ENCODE measurements at regions not wholly inside any gene's neighbourhood (a gene's known extent, or its start where the extent isn't known, plus 50 kb on each side); places are given as distances from the start of the nearest gene placed in this dataset.
"Not testable (repeated sequence)": the region's sequence is repeated elsewhere in the genome, so short reads cannot be mapped to it uniquely, and the experiment has no call there.

DNA sequence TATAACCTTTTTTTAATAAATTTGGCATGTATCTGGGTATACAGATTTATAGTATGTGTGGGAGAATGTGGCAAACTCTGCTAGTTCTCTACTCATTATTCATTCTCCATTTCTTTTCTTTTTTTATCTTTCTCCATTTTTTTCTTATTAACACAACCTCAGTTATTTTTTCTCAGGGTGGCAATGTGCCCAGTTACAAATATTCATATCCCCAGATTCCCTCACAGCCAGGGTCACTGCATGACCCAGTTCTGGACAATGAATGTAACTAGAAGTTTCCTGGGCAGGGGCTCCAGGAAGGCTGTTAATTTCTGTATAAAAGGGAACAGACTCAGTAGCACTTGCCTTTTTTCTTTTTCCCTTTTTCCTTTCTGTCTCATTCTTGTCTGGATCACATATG is 95.6 kb downstream of the VCPKMT start:
- DNase-seq, result no peak

DNA sequence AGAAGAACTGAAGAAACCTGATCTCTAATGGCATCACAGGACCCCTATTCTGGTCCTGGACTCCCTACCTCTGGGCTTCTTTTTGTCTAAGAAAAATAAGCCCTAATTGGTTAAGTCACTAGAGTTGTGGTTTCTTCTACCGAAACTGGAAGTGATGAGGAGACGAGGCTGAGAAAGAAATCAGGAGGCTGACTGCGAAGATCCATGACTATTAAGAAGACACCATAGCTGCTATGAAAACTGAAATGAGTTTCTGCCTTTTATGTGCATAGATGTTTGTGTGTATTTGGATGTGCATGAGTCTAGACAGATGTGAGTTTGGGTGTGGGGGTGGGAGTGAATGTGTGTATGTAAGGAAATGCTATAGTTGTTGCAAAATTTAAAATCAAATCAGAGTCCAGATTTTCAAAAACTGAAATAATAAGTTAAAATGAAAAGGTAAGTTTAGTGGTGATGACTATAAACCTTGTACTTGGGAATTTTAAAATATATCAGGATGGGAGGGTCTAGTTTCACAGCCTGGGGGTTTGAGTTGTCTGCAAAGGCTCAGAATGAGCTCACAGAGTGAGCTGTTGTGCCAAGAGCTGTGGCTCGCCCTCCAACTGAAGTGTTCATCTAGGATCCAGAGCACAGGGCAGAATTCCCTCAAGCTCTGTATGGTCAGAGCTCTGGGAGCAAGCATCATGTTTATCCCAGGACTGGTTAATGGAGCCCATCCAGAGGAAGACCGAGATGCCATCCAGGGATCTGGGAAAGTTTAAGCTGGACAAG is 94.9 kb downstream of the VCPKMT start:
- no peak for DNase-seq

DNA sequence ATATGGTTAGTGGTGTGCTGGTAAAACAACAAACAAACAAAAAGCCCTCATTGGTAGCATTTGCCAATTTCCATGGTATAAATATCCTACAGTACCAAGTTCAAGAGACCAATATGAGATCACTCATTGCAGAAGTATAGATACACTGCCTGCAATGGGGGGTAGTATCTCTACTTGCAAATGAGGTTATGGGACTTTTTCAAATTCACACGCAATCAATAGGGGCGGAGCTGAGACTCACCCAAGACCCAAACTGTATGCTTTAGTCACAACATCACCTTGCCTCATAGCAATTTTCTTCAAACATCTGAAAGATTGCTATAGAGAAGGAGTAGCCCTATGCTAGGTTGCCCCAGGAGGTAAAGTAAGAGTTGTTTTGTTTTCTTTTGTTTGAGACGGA is 93.7 kb downstream of the VCPKMT start:
- no peak for DNase-seq

DNA sequence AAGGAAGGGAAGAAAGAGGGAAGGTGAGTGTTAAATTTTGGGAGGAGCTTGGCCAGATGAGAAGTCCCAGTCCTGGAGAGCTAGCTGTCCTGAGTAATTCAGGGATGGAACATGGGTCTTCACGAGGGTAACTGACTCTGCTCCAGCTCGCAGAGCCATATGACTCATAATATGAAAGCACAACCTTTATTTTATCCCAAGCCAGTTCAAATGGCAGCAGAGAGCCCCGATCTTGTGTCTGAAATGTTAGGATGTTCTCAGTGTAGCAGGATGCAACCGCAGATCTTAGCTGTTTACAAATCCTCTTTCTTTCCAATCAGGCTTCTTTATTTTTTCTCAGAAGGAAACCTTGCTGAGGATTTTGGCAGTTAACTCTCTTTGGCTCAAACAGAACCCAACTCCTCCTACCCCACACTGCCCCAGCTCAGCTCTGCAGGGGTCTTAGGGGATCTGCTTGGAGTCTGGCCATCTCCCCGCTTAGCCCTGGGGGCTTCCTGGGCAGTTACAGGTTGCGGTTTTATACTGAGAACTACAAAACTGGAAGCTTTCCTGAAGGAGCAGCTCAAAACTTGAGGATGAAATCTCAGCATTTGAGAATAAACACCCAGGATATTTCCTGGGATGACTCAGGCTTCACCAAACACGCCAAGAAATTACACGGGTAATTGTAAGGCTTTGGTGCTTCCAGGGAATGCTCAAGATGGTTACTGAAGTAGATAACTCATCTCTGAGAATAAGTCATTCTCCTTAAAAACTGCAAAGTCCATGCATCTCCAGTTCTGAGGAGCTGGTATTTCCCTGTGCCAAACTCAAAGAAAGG is 92.5 kb downstream of the VCPKMT start:
- DNase-seq, result no peak

DNA sequence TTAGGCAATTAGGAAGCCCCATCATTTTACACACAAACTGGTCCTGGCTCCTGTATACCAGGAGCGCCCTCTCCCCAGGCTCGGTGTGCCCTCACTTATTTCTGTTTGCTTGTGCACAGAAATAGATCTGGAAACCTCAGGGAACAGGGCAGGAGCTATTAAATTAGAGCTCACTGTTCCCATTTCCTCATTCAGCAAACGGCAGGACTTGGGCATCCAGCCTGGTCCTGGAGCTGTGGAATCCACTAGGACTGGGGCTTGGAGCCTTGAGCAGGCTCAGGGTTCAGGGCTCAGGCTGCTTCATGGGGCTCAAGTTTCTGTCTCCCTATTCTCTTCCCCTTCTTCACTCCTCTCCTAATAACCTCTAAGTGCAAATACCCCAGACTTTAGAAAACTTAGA is 91.3 kb downstream of the VCPKMT start:
- DNase-seq, result no peak

DNA sequence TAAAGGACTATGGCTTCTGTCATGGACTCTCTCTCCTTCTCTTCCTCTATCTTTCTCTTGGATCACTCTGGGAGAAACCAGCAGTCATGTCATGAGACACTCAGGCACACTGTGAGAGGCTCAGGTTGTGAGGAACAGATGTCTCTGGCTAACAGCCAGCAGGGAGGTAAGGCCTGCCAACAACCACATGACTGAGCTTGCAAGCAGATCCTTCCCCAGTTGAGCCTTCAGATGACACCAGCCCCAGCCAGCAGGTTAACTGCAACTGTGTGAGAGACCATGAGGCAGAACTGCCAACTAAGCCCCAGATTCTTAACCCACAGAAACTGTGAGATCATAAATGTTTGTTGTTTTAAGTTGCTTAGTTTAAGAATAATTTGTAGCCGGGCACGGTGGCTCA is 90.6 kb downstream of the VCPKMT start:
- DNase-seq, result no peak

DNA sequence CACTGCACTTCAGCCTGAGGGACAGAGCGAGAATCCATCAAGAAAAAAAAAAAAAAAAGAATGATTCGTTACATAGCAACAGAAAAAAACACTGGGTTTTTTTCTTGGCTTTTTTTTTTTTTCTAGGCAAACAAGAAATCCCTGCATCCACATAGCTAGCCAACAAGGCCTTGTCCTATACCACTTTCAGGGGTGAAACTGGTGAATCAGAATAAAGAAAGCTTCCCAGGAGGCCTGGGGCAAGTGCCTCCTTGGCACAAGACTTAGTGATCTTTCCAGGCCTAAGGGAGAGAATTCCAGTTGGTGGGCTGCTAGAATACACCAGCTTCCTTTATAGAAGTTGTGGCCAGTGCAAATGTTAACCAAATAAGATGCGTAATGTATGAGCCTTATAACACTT is 90.0 kb downstream of the VCPKMT start:
- DNase-seq, result no peak

DNA sequence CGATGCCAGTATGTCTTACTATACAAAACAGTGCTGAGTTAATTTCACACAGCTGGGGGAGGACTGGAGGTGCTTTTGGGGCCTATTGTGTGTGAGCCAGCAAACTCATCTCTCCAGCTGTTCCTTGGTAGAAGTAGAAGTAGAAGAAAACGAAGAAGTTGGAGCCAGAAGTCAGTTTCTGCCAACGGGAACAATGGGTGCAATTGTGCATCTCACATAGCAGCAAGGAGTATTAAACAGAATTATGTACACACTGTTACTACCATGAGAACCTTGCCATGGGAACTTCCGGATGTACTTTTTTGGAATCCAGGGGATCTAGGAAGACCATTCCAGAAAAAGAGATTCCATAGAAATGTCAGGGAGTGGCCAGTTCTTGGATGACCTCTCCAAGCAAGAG is 88.6 kb downstream of the VCPKMT start:
- no peak for DNase-seq

DNA sequence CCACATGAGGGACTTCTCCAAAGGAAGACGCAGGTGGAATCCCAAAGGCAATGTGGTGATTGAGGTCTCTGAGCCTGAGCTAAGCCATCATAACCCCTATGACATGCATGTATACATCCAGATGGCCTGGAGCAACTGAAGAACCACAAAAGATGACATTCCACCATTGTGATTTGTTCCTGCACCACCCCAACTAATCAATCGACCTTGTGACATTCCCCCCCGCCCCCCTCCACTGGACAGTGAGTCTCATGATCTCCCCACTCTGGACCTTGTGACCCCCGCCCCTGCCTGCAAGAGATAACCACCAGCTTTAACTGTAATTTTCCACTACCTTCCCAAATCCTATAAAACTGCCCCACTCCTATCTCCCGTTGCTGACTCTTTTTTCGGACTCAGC is 87.9 kb downstream of the VCPKMT start:
- DNase-seq, result no peak

DNA sequence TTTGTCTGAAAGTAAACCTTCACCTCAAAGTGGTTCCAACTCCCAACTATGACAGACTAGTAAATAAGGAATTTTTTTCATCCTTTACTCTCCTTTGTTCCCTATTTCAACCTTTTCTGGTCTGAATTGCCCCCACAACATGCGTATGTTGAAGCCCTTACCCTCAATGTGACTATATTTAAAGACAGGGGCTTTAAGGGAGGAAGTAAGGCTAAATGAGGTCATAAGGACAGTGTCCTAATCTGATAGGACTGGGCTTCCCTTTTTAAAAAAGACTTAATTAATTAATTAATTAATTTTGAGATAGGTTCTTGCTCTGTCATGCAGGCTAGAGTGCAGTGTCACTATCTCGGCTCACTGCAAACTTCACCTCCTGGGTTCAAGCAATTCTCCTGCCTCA is 86.3 kb downstream of the VCPKMT start:
- DNase-seq, result no peak

DNA sequence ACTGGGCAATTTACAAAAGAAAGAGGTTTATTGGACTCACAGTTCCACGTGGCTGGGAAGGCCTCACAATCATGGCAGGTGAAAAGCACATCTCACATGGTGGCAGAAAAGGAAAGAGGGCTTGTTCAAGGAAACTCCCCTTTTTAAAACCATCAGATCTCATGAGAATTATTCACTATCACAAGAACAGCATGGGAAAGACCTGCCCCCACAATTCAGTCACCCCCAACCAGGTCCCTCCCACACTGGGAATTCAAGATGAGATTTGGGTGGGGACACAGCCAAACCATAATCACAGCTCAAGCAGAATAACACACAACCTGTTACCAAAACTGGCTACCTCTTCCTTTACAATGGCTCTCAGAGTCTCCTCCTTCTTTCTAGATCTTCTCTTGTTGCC is 85.5 kb downstream of the VCPKMT start:
- not testable (repeated sequence) for DNase-seq

DNA sequence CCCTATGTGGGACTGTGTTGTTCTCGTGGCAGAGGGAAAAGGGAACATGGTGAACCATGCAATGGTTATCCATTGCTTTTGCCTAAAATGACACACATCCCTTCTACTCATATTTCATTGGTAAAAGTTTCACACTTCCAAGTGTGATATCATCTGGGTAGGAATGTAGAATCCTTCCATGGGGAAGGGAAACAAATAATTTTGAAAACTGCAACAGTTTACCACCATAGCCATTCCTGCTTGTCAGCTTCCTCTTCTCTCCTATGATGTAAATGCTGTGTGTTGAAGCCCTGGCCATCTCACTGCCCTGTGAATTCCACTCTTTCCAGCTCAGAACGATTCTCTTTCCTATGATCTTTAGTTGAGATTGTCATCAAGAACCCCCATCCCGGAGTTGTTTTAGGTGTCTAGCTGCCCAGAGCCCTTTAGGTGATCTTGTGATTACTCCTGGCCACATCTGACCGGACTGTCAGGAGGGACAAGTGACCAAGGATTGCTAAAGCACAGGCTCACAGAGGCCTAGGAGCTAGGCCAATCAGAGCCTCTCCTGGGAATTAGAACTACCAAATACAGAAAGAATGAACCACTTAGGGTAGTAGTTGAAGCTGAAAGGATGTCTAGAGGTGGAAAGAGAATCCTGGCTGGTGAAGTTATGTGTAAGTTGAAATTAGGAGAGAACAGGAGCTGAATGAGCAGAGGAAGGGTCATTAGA is 84.6 kb downstream of the VCPKMT start:
- DNase-seq, result no peak

DNA sequence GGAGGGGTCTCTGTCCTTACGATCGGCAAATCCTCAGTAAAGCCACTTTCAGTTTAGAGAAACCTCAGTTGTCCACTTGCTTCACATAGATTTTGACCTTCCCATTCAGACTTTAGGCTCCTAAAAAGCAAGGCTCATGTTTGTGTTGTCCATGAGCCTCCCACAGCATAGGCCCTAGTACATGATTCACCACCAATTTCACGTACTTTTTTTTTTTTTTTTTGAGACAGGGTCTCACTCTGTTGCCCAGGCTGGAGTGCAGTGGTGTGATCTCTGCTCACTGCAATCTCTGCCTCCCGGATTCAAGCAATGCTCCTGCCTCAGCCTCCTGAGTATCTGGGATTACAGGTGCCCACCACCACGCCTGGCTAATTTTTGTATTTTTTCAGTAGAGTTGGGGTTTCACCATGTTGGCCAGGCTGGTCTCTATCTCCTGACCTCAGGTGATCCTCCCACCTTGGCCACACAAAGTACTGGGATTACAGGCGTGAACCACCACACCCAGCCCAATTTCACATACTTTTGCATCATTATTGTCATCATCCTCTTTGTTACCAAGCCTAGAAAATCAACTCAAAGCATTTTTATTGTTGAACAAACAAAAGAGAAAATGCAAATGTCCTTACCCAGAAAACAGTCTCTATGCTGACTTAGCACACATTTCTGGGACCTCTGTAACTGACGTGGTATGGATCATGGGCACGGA is 83.8 kb downstream of the VCPKMT start:
- DNase-seq, result not testable (repeated sequence)

DNA sequence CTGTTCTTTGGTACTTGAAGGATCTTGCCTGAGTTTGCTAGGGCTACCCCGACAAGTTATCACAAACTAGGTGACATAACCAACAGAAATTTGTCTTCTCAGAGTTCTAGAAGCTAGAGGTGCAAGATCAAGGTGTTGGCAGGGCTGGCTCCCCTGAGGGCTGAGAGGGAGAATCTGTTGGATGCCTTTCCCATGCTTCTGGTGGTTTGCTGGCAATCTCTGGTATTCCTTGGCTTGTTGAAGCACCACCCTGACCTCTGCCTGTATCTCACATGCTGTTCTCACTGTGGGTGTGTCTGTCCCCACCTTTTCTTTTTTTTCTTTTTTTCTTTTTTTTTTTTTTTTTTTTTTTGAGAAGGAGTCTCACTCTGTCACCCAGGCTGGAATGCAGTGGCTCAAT is 81.2 kb downstream of the VCPKMT start:
- DNase-seq, result no peak

DNA sequence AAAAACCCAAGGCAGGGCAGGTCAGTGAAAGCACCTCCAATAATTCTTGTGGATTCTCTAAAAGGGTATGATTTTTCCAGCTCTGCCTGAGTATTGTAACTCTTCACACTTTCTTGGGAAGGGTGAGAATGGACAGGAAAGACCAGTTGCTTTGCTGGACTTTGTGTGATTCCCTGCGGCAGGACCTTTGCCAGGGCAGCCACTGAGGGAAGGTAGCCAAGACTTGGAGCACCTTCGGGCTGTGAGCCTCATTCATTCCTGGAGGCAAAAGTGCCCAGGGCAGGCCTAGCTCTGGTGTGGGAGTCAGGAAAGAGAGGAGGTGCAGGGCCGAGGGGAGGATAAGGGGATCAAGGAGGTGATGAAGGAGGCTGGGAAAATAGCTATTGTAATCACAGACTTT is 80.2 kb downstream of the VCPKMT start:
- DNase-seq, result no peak

DNA sequence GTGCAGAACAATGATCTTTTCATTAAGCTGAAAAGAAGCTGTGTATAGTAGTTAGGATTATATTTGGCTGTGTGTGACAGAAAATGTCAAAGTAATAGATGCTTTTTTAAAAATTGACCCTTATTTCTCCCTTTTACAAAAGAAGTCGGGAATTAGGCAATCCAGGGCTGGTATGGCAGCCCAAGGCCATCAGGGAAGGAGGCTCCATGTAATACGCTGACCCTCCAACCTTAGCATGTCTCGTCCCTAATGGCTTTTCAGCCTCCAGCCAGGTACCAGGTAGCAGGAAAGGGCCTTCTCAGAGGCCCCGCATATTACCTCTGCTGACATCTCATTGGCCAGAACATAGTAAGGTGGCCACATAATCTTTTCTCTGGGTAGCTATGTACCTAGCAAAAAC is 79.7 kb downstream of the VCPKMT start:
- DNase-seq, result no peak

DNA sequence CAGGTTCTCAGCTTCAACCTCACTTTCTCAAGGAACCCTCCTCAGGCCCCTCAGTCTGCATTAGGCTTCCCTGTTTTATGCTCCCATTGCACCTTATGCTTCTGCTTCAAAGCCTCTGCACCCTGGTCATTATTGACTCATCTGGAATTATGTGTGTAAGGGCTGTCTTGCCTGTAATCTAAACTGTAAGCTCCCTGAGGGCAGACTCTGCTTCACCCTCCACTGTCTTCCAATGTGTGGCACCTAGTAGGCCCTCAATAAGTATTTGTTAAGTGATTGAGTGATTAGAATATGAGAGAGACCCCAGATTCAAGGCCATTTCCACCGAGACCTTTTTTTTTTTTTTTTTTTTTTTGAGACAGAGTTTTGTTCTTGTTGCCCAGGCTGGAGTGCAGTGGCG is 79.1 kb downstream of the VCPKMT start:
- DNase-seq, result no peak

DNA sequence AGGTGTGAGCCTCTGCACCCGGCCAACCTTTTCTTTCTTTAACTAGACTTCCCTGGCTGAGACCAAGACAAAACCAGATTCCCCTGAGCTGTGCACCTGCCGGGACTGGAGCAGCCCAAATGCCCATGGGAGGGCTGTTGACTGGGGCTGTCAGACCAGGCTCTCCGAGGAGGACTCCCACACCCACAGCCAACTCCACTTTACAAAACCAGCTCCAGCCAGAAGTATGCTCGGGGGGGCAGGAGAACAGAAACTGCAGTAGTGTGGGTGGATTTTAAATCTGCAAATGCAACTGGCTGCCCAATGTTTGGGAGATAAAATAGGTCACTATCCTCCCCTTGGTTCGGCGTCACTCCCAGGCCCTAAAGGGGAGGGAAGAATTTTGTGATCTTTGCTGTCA is 78.5 kb downstream of the VCPKMT start:
- no peak for DNase-seq

DNA sequence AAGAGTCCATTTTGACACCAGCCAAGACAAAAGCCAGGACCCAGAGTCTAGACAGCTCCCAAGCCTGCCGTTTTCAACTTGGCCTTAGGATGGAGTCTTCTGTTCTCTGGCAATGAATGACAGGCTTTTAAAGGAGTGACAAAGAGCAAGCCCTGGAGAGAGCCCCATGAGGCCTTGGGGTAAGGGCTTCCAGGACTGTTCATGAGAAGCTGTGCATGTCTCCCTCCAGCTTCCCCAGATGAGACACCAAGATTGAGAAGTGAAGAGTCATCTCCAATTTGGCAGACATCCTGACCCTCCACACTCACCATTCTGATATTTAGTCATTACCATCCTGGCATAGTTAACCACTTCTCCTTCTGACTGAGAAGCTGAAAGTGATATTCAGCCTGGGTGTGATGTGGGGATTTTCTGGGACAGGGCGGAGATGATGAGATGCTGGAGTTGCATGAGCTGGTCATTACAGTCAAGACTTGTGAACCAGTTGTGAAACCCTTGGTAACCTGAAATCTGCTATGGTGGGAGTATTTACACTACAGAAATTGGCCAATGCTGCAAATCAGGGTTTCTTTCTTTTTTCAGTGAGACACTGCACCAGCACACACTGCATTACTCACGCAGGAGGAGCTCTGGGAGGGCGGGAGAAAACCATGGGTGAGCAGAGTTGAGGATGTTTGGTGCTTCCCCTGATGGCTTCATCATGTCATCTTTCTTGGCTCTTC is 77.8 kb downstream of the VCPKMT start:
- DNase-seq, result no peak

DNA sequence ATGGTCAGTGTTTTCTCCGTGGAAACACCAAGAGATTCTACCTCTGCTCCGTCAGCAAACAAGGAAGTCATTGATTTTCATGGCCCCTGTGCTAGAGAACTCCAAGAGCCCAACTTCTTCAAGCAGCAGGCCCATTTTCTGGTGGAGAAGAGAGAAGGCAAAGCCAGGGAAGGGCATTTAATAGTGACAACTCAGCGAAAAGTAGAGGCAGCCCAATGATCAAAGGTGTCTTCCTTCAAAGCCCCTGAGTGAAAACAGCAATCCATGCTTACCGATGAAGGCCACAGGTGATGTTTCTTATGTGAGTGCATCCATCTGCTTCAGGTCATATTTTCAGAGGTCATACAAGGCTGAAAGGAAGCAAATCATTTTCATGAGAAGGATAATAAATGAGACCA is 77.3 kb downstream of the VCPKMT start:
- DNase-seq, result no peak

DNA sequence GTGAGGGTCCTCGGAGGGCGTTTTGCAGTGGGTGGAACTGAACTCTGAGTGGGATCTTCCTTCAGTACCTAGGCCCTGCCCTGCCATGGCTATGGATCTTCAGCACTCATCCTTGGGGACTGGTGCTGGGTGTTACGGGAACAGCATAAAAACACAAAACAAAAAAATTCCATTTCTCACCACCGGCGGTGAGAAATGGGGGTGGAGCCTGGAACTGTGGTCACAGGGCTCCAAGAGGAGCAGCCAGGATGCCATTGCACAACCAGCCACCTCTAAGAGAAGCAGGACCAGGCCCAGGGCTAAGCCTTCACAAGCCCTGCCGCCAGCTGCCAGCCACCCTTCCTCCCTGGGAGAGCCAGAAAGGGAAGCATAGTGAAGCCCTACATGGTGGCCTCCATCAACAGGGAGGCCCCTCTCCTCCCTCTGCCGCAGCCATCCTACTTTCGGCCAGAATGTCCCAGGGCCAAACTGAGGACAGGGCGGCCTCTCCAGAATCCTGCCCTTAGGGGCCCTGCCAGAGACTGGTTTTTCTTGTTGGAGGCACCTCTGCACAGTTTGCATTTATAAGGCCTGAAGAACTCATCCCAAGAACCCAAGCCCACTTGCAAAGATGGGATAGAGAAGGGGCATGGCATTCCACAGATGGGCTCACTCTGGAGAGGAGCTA is 76.5 kb downstream of the VCPKMT start:
- no peak for DNase-seq

DNA sequence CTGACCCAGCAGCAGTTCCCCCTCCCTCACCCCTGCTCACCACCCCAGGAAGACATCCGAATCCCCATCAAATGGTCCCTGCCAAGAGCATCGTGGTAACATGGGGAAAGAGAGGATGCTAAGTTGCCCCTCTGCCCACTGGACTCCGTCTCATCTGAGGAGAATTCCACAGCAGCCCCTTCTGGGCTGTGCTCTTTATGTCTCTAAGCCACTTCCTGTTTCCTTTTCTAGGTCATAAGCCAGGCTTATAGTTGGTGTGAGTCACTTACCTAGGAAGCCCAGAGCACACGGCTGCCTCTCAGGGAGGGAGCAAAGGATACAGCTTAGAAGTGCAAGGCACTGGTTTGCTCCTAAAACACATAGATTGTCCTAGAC is 76.0 kb downstream of the VCPKMT start:
- no peak for DNase-seq

Measured in NCI-H510A treated with DMSO at 0.1 percent for 48 hours (cell line).